ENCODE measurements at regions not wholly inside any gene's neighbourhood (a gene's known extent, or its start where the extent isn't known, plus 50 kb on each side); places are given as distances from the start of the nearest gene placed in this dataset.

DNA sequence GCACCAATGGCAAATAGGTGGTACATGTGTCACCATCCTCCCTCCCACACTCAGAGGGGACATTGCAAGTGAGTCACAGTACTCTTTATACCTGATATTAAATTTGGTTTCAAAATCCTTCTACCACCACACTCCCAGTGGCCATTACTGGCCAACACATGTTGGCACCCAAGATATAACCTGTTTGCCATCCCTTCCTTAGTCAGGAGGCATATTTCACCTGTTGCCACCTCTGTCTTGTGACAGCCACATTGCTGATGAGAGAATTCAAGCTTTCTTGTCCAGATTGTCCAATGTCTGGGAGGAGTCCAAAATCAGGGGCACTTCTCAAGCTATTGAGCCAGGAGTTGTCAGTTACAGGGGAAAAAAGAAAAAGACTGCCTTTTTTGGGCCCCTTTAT, 80.2 kb upstream of the WWC1 start:
- TF ChIP-seq, protein P1, sequence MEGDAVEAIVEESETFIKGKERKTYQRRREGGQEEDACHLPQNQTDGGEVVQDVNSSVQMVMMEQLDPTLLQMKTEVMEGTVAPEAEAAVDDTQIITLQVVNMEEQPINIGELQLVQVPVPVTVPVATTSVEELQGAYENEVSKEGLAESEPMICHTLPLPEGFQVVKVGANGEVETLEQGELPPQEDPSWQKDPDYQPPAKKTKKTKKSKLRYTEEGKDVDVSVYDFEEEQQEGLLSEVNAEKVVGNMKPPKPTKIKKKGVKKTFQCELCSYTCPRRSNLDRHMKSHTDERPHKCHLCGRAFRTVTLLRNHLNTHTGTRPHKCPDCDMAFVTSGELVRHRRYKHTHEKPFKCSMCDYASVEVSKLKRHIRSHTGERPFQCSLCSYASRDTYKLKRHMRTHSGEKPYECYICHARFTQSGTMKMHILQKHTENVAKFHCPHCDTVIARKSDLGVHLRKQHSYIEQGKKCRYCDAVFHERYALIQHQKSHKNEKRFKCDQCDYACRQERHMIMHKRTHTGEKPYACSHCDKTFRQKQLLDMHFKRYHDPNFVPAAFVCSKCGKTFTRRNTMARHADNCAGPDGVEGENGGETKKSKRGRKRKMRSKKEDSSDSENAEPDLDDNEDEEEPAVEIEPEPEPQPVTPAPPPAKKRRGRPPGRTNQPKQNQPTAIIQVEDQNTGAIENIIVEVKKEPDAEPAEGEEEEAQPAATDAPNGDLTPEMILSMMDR (IDR thresholded peaks at IDR 0.05; ENCODE audit: insufficient read depth, low read length) = no peak
- no peak overlapping the region for H3K4me3 ChIP-seq (ENCODE audit: low read depth, low read length)
- DNase-seq (ENCODE audit: low read depth) = no peak

DNA sequence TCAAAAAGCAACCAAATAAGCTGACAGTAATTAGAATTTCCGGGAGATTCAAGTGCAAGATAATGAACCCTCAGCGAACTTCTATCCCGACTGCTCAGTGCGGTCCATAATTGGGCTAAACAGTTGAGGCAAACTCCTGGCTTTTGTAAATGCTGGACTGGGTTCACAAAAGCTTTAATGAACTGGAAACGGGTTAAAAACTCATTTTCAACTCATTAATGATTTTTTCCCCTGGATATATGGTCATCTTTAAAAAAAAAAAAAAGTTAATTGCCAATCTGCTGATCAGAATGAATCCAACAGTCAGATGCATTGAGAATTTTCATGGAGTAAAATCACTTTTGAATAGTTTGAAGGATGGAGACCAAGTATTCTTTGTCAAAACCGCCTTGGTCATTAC, 79.5 kb upstream of the WWC1 start:
- TF ChIP-seq, protein P1 (IDR thresholded peaks at IDR 0.05; ENCODE audit: insufficient read depth, low read length) = no peak
- no peak overlapping the region for H3K4me3 ChIP-seq (ENCODE audit: low read depth, low read length)
- no peak for DNase-seq (ENCODE audit: low read depth)

DNA sequence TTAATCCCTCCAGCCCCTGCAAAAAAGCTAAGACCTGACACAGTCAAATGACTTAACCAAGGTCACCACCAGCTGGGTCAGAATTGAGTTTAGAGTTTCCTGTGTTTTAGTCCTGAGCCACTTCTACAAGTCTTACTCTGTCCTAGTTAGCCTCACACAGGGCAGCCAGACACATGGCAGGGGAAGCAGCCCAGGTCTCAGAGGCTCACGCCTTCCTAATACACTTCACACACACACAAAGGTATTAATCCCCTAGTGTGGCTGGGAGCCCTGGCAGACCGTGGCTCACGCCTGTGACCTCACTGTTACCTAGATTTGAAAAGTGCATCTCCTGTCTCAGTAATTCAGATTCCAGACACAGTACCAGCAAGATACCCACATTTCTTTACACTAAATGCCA, 77.4 kb upstream of the WWC1 start:
- TF ChIP-seq, protein P1 (IDR thresholded peaks at IDR 0.05; ENCODE audit: insufficient read depth, low read length) = no peak
- H3K4me3 ChIP-seq (ENCODE audit: low read depth, low read length) = no peak overlapping the region
- no peak for DNase-seq (ENCODE audit: low read depth)

DNA sequence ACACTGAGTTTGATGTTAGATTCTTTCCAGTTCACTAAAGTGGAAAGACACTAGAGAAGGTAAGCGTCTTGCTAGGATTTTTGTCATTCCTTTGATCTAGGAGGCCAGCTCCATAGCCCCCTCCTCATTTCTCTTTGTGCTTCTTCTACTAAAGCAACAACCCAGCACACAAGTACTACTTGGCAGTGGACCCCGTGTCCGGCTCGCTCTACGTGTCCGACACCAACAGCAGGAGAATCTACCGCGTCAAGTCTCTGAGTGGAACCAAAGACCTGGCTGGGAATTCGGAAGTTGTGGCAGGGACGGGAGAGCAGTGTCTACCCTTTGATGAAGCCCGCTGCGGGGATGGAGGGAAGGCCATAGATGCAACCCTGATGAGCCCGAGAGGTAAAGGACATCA, 76.6 kb upstream of the WWC1 start:
- TF ChIP-seq, protein P1 (IDR thresholded peaks at IDR 0.05; ENCODE audit: insufficient read depth, low read length) = no peak
- no peak overlapping the region for H3K4me3 ChIP-seq (ENCODE audit: low read depth, low read length)
- no peak for DNase-seq (ENCODE audit: low read depth)

DNA sequence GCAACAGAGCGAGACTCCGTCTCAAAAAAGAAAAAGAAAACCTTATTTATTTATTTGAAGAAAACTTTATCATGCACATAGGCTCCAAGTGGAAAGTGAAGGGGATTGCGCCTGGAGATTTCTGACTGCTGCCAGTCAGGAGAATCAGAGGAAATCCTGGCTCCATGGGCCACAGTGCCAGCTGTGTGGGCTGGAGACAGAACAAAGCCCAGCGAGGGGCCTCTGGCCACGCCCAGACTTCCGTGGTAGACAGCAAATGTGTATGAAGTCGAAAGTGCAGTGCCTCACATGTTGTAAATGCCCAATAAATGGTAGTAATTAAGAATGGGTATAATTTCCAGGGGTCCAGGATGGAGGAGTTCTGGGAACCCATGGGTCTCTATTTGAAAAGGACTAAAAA, 75.8 kb upstream of the WWC1 start:
- H3K4me3 ChIP-seq (ENCODE audit: low read depth, low read length) = no peak overlapping the region
- TF ChIP-seq, protein P1 (IDR thresholded peaks at IDR 0.05; ENCODE audit: insufficient read depth, low read length) = no peak
- DNase-seq (ENCODE audit: low read depth) = no peak

DNA sequence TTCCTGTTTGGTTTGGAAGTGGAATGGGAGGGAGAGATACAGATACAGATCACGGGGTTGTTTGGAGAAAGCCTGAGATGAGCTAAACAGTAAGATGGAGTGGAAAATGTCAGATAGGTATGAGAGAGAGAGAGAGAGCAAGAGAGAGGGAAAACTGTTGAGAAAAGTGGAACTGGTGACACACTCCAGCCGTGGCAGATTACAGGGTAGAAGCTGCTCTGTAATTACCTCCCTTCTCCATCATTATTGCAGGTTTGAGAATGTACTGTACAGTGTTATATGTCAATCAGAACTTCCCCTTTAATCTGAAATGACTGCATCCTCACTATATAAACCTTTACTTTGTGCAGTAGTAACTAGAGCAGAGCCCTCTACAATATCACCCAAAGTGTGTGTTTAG, 74.5 kb upstream of the WWC1 start:
- DNase-seq (ENCODE audit: low read depth) = no peak
- H3K4me3 ChIP-seq (ENCODE audit: low read depth, low read length) = no peak overlapping the region
- TF ChIP-seq, protein P1 (IDR thresholded peaks at IDR 0.05; ENCODE audit: insufficient read depth, low read length) = no peak

DNA sequence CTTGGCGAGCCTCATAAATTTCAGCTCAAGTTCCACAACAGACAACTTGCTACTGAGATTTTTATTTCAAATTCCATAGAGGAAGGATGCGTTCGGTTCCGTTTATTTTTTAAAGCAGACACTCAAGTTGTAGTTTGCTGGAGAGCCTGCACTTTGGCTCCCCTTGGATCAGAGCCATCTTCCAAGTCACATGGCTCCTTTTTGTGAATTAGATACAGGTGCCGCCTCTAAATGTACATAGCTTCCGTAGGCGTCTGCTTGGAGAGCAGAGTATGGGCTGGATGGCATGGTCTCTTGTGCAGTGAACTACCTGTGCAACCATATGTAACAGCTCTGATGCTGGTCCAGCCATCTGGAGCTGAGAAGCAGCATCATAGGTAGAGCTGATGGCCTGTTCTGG, 73.9 kb upstream of the WWC1 start:
- TF ChIP-seq, protein P1 (IDR thresholded peaks at IDR 0.05; ENCODE audit: insufficient read depth, low read length) = no peak
- no peak overlapping the region for H3K4me3 ChIP-seq (ENCODE audit: low read depth, low read length)
- DNase-seq (ENCODE audit: low read depth) = no peak
